H9 (cell line): ENCODE measurements at regions not wholly inside any gene's neighbourhood (a gene's known extent, or its start where the extent isn't known, plus 50 kb on each side); places are given as distances from the start of the nearest gene placed in this dataset.

Source experiments
- DNase-seq: peaks from one replicate; pipeline ENCODE4 v3.0.0-alpha.2; 2017
- H2AFZ ChIP-seq: one replicate; pipeline ENCODE4 v1.6.1; 2013; ENCODE audit warnings: mild to moderate bottlenecking, low read length, control low read depth, moderate library complexity
- H2AK5ac ChIP-seq: 2 replicates; pipeline ENCODE4 v1.6.1; 2013; ENCODE audit warnings: low read length, control low read depth, mixed read lengths; ENCODE audit not compliant: insufficient read length
- H2BK120ac ChIP-seq: one replicate; pipeline ENCODE4 v1.6.1; 2013; ENCODE audit warnings: low read depth, mild to moderate bottlenecking, low read length, control low read depth, inconsistent platforms; ENCODE audit not compliant: poor library complexity, severe bottlenecking
- H2BK12ac ChIP-seq: 2 replicates; pipeline ENCODE4 v1.6.1; 2013; ENCODE audit warnings: low read length, control low read depth, mixed read lengths, low read depth; ENCODE audit not compliant: insufficient read length
- H2BK15ac ChIP-seq: 2 replicates; pipeline ENCODE4 v1.6.1; 2013; ENCODE audit warnings: low read depth, low read length, control low read depth
- H2BK20ac ChIP-seq: one replicate; pipeline ENCODE4 v1.6.1; 2013; ENCODE audit warnings: low read depth, mild to moderate bottlenecking, low read length, control low read depth, inconsistent platforms; ENCODE audit not compliant: poor library complexity, severe bottlenecking
- H2BK5ac ChIP-seq: 2 replicates; pipeline ENCODE4 v1.6.1; 2013; ENCODE audit warnings: low read length, control low read depth, mixed read lengths; ENCODE audit not compliant: insufficient read length
- H3K14ac ChIP-seq: 2 replicates; pipeline ENCODE4 v1.6.1; 2013; ENCODE audit warnings: low read length, control low read depth; ENCODE audit not compliant: insufficient read depth
- H3K18ac ChIP-seq: 2 replicates; pipeline ENCODE4 v1.6.1; 2013; ENCODE audit warnings: low read depth, mild to moderate bottlenecking, mixed read lengths, low read length, control low read depth; ENCODE audit not compliant: insufficient read length
- H3K23ac ChIP-seq: 2 replicates; pipeline ENCODE4 v1.6.1; 2013; ENCODE audit warnings: low read length, control low read depth, mixed read lengths, low read depth; ENCODE audit not compliant: insufficient read length
- H3K23me2 ChIP-seq: 2 replicates; pipeline ENCODE4 v1.6.1; 2013; ENCODE audit warnings: low read depth, mild to moderate bottlenecking, mixed read lengths, low read length, control low read depth; ENCODE audit not compliant: insufficient read length, poor library complexity, severe bottlenecking
- H3K27ac ChIP-seq: 2 replicates; pipeline ENCODE4 v1.5.1; 2013; ENCODE audit warnings: low read length, control low read depth, mixed read lengths, low read depth; ENCODE audit not compliant: insufficient read length
- H3K27me3 ChIP-seq: 2 replicates; pipeline ENCODE4 v1.6.1; 2013; ENCODE audit warnings: low read length, control low read depth, inconsistent platforms; ENCODE audit not compliant: insufficient read depth
- H3K4ac ChIP-seq: 2 replicates; pipeline ENCODE4 v1.6.1; 2013; ENCODE audit warnings: low read depth, mild to moderate bottlenecking, control low read depth, inconsistent platforms, low read length, moderate library complexity
- H3K4me1 ChIP-seq: 2 replicates; pipeline ENCODE4 v1.6.1; 2013; ENCODE audit warnings: low read length, control low read depth, inconsistent platforms; ENCODE audit not compliant: insufficient read depth
- H3K4me2 ChIP-seq: 2 replicates; pipeline ENCODE4 v1.6.1; 2013; ENCODE audit warnings: low read length, control low read depth, mixed read lengths; ENCODE audit not compliant: insufficient read length, insufficient read depth
- H3K56ac ChIP-seq: 2 replicates; pipeline ENCODE4 v1.6.1; 2013; ENCODE audit warnings: low read depth, mild to moderate bottlenecking, mixed read lengths, low read length, control low read depth; ENCODE audit not compliant: insufficient read length
- H3K79me1 ChIP-seq: 2 replicates; pipeline ENCODE4 v1.6.1; 2013; ENCODE audit warnings: low read depth, mild to moderate bottlenecking, moderate library complexity, low read length, control low read depth, inconsistent platforms; ENCODE audit not compliant: insufficient read depth, poor library complexity, severe bottlenecking
- H3K79me2 ChIP-seq: 2 replicates; pipeline ENCODE4 v1.6.1; 2013; ENCODE audit warnings: low read length, control low read depth, inconsistent platforms; ENCODE audit not compliant: insufficient read depth
- H3K9ac ChIP-seq: 2 replicates; pipeline ENCODE4 v1.6.1; 2013; ENCODE audit warnings: low read length, control low read depth, mixed read lengths; ENCODE audit not compliant: insufficient read length; ENCODE audit errors: extremely low read depth
- H3K9me3 ChIP-seq: one replicate; pipeline ENCODE4 v1.6.1; 2013; ENCODE audit warnings: low read depth, low read length, inconsistent platforms; ENCODE audit not compliant: control insufficient read depth
- H3T11ph ChIP-seq: one replicate; pipeline ENCODE4 v1.6.1; 2013; ENCODE audit warnings: mild to moderate bottlenecking, low read length, control low read depth, inconsistent platforms
- H4K20me1 ChIP-seq: one replicate; pipeline ENCODE4 v1.6.1; 2013; ENCODE audit not compliant: control insufficient read depth, insufficient read length, insufficient read depth
- H4K5ac ChIP-seq: 2 replicates; pipeline ENCODE4 v1.6.1; 2013; ENCODE audit warnings: low read depth, mild to moderate bottlenecking, mixed read lengths, low read length, control low read depth; ENCODE audit not compliant: insufficient read length
- H4K8ac ChIP-seq: replicated peaks from 2 replicates; pipeline ENCODE4 v1.6.1; 2013; ENCODE audit warnings: low read length, control low read depth, mixed read lengths, low read depth; ENCODE audit not compliant: insufficient read length
- H4K91ac ChIP-seq: 2 replicates; pipeline ENCODE4 v1.6.1; 2013; ENCODE audit warnings: low read depth, mild to moderate bottlenecking, moderate library complexity, mixed read lengths, low read length, control low read depth; ENCODE audit not compliant: insufficient read length
- H3K27ac Mint-ChIP-seq, 3 experiments: 2 replicates in 2 of 3; 3 replicates in 1 of 3; pipeline ENCODE4 v1.8.0; 2020 to 2021; ENCODE audit warnings: mixed read lengths in 3 of 3, mild to moderate bottlenecking in 1 of 3, moderate library complexity in 1 of 3
- H3K27me3 Mint-ChIP-seq: 2 replicates; pipeline ENCODE4 v1.8.0; 2021; ENCODE audit warnings: low read depth, mild to moderate bottlenecking, moderate library complexity, mixed read lengths
- H3K36me3 Mint-ChIP-seq, 3 experiments: 2 replicates in 2 of 3; 3 replicates in 1 of 3; pipeline ENCODE4 v1.8.0; 2020 to 2021; ENCODE audit warnings: low read depth in 3 of 3, mixed read lengths in 3 of 3; ENCODE audit not compliant: insufficient read depth in 1 of 3
- H3K4me1 Mint-ChIP-seq, 2 experiments: 2 replicates each; pipeline ENCODE4 v1.8.0; 2020; ENCODE audit warnings: mixed read lengths in 2 of 2
- H3K4me3 Mint-ChIP-seq, 2 experiments: 2 replicates in 1 of 2; 3 replicates in 1 of 2; pipeline ENCODE4 v1.8.0; 2020 to 2021; ENCODE audit warnings: mild to moderate bottlenecking in 2 of 2, mixed read lengths in 2 of 2, moderate library complexity in 1 of 2
- H3K9me3 Mint-ChIP-seq, 2 experiments: 2 replicates in 1 of 2; 3 replicates in 1 of 2; pipeline ENCODE4 v1.8.0; 2020; ENCODE audit warnings: mild to moderate bottlenecking in 2 of 2, mixed read lengths in 2 of 2, moderate library complexity in 1 of 2
- WGBS: extraction: QIAGEN DNeasy Blood & Tissue Kit; methylation state at CpG from one replicate; pipeline ENCODE4 v1.1.7; 2013; ENCODE audit warnings: missing lambda C conversion rate, low lambda C conversion rate, mixed read lengths; ENCODE audit not compliant: insufficient read length; ENCODE audit errors: extremely low coverage; 5-methylcytosine and 5-hydroxymethylcytosine counted together
- TF ChIP-seq, protein P1 (sequence below): fragments of 200-600 bp; sonication (generic); conservative IDR thresholded peaks from 3 replicates; pipeline ENCODE4 v1.8.0; 2021; ENCODE audit warnings: antibody characterized with exemption, mild to moderate bottlenecking

GRCh38 chr2:129160879-129161278 is 818.6 kb upstream of the RAB6C start:
- no peaks in the 10 kb centered on the region for H3K9me3 ChIP-seq
- Mint-ChIP-seq H3K27me3 (peaks cover 3% of the 10 kb centered on the region), H3K4me3 (no peak overlapping the region), H3K4me1 (no peaks in the 10 kb centered on the region), H3K27ac (no peak overlapping the region), H3K9me3 (no peaks in the 10 kb centered on the region; a peak in 1 of 5 replicates), H3K36me3 (no peaks in the 10 kb centered on the region)
- no peaks in the 10 kb centered on the region for H3K79me1 ChIP-seq
- H3K18ac ChIP-seq, result no peak overlapping the region
- no peak overlapping the region for H3T11ph ChIP-seq
- no peaks in the 10 kb centered on the region for H4K20me1 ChIP-seq
- no CpG with 5 or more reads among the region's 4 CpGs for WGBS
- H2AK5ac ChIP-seq, result no peak overlapping the region
- H3K56ac ChIP-seq, result no peak overlapping the region
- no peak overlapping the region for H2AFZ ChIP-seq
- H3K14ac ChIP-seq, result no peak overlapping the region
- no peaks in the 10 kb centered on the region for H3K27me3 ChIP-seq
- TF ChIP-seq, protein P1, sequence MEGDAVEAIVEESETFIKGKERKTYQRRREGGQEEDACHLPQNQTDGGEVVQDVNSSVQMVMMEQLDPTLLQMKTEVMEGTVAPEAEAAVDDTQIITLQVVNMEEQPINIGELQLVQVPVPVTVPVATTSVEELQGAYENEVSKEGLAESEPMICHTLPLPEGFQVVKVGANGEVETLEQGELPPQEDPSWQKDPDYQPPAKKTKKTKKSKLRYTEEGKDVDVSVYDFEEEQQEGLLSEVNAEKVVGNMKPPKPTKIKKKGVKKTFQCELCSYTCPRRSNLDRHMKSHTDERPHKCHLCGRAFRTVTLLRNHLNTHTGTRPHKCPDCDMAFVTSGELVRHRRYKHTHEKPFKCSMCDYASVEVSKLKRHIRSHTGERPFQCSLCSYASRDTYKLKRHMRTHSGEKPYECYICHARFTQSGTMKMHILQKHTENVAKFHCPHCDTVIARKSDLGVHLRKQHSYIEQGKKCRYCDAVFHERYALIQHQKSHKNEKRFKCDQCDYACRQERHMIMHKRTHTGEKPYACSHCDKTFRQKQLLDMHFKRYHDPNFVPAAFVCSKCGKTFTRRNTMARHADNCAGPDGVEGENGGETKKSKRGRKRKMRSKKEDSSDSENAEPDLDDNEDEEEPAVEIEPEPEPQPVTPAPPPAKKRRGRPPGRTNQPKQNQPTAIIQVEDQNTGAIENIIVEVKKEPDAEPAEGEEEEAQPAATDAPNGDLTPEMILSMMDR, result no peak
- no peak overlapping the region for H3K27ac ChIP-seq
- H4K91ac ChIP-seq, result no peak overlapping the region
- H3K23me2 ChIP-seq, result no peaks in the 10 kb centered on the region
- no peak overlapping the region for H3K9ac ChIP-seq
- no peak overlapping the region for H4K8ac ChIP-seq
- H4K5ac ChIP-seq, result no peak overlapping the region
- no peak overlapping the region for H3K23ac ChIP-seq
- H3K79me2 ChIP-seq, result no peaks in the 10 kb centered on the region
- no peak overlapping the region for H2BK20ac ChIP-seq
- H3K4ac ChIP-seq, result no peak overlapping the region
- no peak for DNase-seq
- H2BK15ac ChIP-seq, result no peak overlapping the region
- no peak overlapping the region for H2BK120ac ChIP-seq
- no peaks in the 10 kb centered on the region for H3K4me1 ChIP-seq
- no peak overlapping the region for H2BK5ac ChIP-seq
- H2BK12ac ChIP-seq, result no peak overlapping the region
- H3K4me2 ChIP-seq, result no peak overlapping the region
